Testis (tissue), 2 donors: ENCODE measurements at regions not wholly inside any gene's neighbourhood (a gene's known extent, or its start where the extent isn't known, plus 50 kb on each side); places are given as distances from the start of the nearest gene placed in this dataset.

Experiments used
- DNase-seq: peaks from one replicate; pipeline ENCODE4 v3.0.0-alpha.2; 2019
- H3K27ac ChIP-seq, 2 donors: fragments of 200-600 bp; sonication (generic); one replicate each; pipeline ENCODE4 v1.5.1; 2019
- H3K27me3 ChIP-seq: fragments of 200-600 bp; sonication (generic); one replicate; pipeline ENCODE4 v1.5.1; 2019
- H3K36me3 ChIP-seq: fragments of 200-600 bp; sonication (generic); one replicate; pipeline ENCODE4 v1.5.1; 2017; ENCODE audit warnings: low read depth; ENCODE audit errors: missing control alignments
- H3K4me1 ChIP-seq: fragments of 200-600 bp; sonication (generic); one replicate; pipeline ENCODE4 v1.5.1; 2019
- H3K4me3 ChIP-seq, 2 donors: fragments of 200-600 bp; sonication (generic); one replicate each; pipeline ENCODE4 v1.5.1; 2017 to 2019
- H3K9me3 ChIP-seq: fragments of 200-600 bp; sonication (generic); one replicate; pipeline ENCODE4 v1.5.1; 2017
- CTCF ChIP-seq, 3 experiments: fragments of 450-650 bp in 2 of 3; fragments of 200-600 bp in 1 of 3; sonication (generic) in 1 of 3; IDR thresholded peaks; one replicate each; pipeline ENCODE4 v1.5.1; 2016 to 2019; ENCODE audit warnings: antibody characterized with exemption in 3 of 3, mild to moderate bottlenecking in 2 of 3, moderate library complexity in 1 of 3
- POLR2A ChIP-seq: fragments of 450-650 bp; IDR thresholded peaks from one replicate; pipeline ENCODE4 v1.6.1; 2017; ENCODE audit warnings: antibody characterized with exemption, mild to moderate bottlenecking, moderate library complexity
- WGBS, 2 donors: methylation state at CpG; one replicate each; pipeline ENCODE4 v1.1.5; 2018; 5-methylcytosine and 5-hydroxymethylcytosine counted together
- intact Hi-C: fragments of 100-400 bp; cut with DNase I; formaldehyde crosslinking; loops from one replicate; pipeline ENCODE4 v1.15.1; 2023; ENCODE audit warnings: low total_unique reads

- TF ChIP-seq CTCF (IDR thresholded peaks at IDR 0.05) (no peak), POLR2A (no peak)
- intact Hi-C loops, result no loop called here
- H3K27ac ChIP-seq, result peak overlapping the region in 1 of 2 donors; percentile 1
- no peaks in the 10 kb centered on the region for H3K9me3 ChIP-seq
- no peaks in the 10 kb centered on the region for H3K27me3 ChIP-seq
- DNase-seq, result no peak
- peaks cover 18% of the 10 kb centered on the region for H3K4me1 ChIP-seq
- H3K36me3 ChIP-seq, result no peaks in the 10 kb centered on the region
- H3K4me3 ChIP-seq, result no peak overlapping the region
These were observed 100.8 kb upstream of the TPM1 start for GRCh38 chr15:62941699-62942098.

- TF ChIP-seq CTCF (IDR thresholded peaks at IDR 0.05), result no peak
- no peak for TF ChIP-seq POLR2A
- Histone ChIP-seq H3K4me1 (peaks cover 18% of the 10 kb centered on the region), H3K9me3 (no peaks in the 10 kb centered on the region), H3K36me3 (no peaks in the 10 kb centered on the region), H3K4me3 (no peak overlapping the region), H3K27ac (no peak overlapping the region), H3K27me3 (no peaks in the 10 kb centered on the region)
- no peak for DNase-seq
- intact Hi-C loops, result no loop called here
- 92 to 95% methylated on average over 9 of the region's 9 CpGs for WGBS, 2 donors
These were observed 100.1 kb upstream of the TPM1 start for GRCh38 chr15:62942428-62942827.

- no peak overlapping the region for H3K4me3 ChIP-seq
- H3K36me3 ChIP-seq, result no peaks in the 10 kb centered on the region
- peaks cover 14% of the 10 kb centered on the region for H3K4me1 ChIP-seq
- no peaks in the 10 kb centered on the region for H3K9me3 ChIP-seq
- intact Hi-C loops, result no loop called here
- no peak overlapping the region for H3K27ac ChIP-seq
- 89 to 90% methylated on average over 2 of the region's 2 CpGs for WGBS, 2 donors
- no peak for DNase-seq
- H3K27me3 ChIP-seq, result no peaks in the 10 kb centered on the region
- TF ChIP-seq POLR2A (no peak), CTCF (IDR thresholded peaks at IDR 0.05) (no peak)
These were observed 97.5 kb upstream of the TPM1 start for GRCh38 chr15:62945063-62945462.

GRCh38 chr15:62945760-62946159, 96.8 kb upstream of the TPM1 start:
- intact Hi-C loops, result no loop called here
- Histone ChIP-seq H3K4me1 (peaks cover 7% of the 10 kb centered on the region), H3K36me3 (no peaks in the 10 kb centered on the region), H3K27ac (no peak overlapping the region), H3K27me3 (no peaks in the 10 kb centered on the region), H3K4me3 (no peak overlapping the region), H3K9me3 (no peaks in the 10 kb centered on the region)
- no peak for TF ChIP-seq CTCF (IDR thresholded peaks at IDR 0.05)
- no peak for TF ChIP-seq POLR2A
- 88 to 89% methylated on average over 4 of the region's 4 CpGs for WGBS, 2 donors
- no peak for DNase-seq

GRCh38 chr15:62946940-62947339, 95.6 kb upstream of the TPM1 start:
- Histone ChIP-seq H3K9me3 (no peaks in the 10 kb centered on the region), H3K4me3 (no peak overlapping the region), H3K36me3 (no peaks in the 10 kb centered on the region), H3K4me1 (no peaks in the 10 kb centered on the region), H3K27me3 (no peaks in the 10 kb centered on the region), H3K27ac (no peak overlapping the region)
- TF ChIP-seq POLR2A (no peak), CTCF (IDR thresholded peaks at IDR 0.05) (no peak)
- no peak for DNase-seq
- 86 to 92% methylated on average over 2 of the region's 2 CpGs for WGBS, 2 donors
- intact Hi-C loops, result no loop called here
